Heart left ventricle (tissue), 13 donors: ENCODE measurements at regions not wholly inside any gene's neighbourhood (a gene's known extent, or its start where the extent isn't known, plus 50 kb on each side); places are given as distances from the start of the nearest gene placed in this dataset.

Experiments
- POLR2A ChIP-seq, 2 donors: fragments of 450-650 bp; IDR thresholded peaks; one replicate each; pipeline ENCODE4 v1.6.1; 2017; ENCODE audit warnings: antibody characterized with exemption in 2 of 2, mild to moderate bottlenecking in 2 of 2, moderate library complexity in 2 of 2
- TF ChIP-seq, protein P1 (sequence below), 12 donors: fragments of 200-600 bp; sonication (generic) in 4 of 12; IDR thresholded peaks; one replicate each; pipeline versions ENCODE4 v1.5.0 to v1.8.0; 2018 to 2022; ENCODE audit warnings: antibody characterized with exemption in 12 of 12, mild to moderate bottlenecking in 5 of 12
- donor health status: ischemic (EF 13 %, LVEDD 7.1; RV severe dilation, severe dysfunction).
- donor health status: DM: no; HTN: yes; CAD: no.
- donor health status: DM: no; HTN: no; CAD: no.
- donor health status: ischemic (EF 25% LVEDD 6.9; RV normal size, moderate dysfunction).
- donor health status: ischemic (EF 25% LVEDD 5.7; RV mildly dilated, moderate dysfunction).
- donor health status: ischemic (EF 35%, LVEDD 5.7; RV mildly dilated, moderate dysfunction).
- donor health status: nonischemic (EF 11% LVEDD 7.7; RV severe dilation, severe dysfunction).
- donor health status: DM: yes; HTN: yes; CAD: no.
- donor health status: PGD.
- donor health status: ischemic (EF 29% LVEDD 5.4; RV normal size, mild dysfunction).
- donor health status: nonischemic (EF 23%, LVEDD 6.1; RV moderate dilation, normal function).

DNA sequence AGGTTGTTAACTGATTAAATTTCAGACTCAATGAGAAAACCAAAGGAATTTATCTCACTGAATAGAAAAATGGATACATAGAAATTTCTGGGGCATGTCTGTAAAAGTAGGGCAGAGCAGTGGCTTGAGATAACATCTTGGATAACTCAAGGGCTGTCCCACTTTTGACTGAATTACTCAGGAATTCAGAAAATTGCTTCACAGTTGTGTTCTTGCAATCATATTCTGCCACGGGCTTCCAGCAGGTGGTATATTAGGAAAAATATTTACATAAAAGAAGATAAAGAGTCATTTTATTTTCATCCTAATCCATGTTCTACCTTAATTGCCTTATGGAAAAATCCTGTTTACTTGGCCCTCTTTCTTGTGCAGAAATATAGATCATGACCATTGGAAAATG, 156.4 kb upstream of the AKIRIN2 start:
- TF ChIP-seq, protein P1, sequence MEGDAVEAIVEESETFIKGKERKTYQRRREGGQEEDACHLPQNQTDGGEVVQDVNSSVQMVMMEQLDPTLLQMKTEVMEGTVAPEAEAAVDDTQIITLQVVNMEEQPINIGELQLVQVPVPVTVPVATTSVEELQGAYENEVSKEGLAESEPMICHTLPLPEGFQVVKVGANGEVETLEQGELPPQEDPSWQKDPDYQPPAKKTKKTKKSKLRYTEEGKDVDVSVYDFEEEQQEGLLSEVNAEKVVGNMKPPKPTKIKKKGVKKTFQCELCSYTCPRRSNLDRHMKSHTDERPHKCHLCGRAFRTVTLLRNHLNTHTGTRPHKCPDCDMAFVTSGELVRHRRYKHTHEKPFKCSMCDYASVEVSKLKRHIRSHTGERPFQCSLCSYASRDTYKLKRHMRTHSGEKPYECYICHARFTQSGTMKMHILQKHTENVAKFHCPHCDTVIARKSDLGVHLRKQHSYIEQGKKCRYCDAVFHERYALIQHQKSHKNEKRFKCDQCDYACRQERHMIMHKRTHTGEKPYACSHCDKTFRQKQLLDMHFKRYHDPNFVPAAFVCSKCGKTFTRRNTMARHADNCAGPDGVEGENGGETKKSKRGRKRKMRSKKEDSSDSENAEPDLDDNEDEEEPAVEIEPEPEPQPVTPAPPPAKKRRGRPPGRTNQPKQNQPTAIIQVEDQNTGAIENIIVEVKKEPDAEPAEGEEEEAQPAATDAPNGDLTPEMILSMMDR (IDR thresholded peaks at IDR 0.05): no peak
- TF ChIP-seq POLR2A (IDR thresholded peaks at IDR 0.05): no peak
